GM12878 (cell line): ENCODE measurements at regions not wholly inside any gene's neighbourhood (a gene's known extent, or its start where the extent isn't known, plus 50 kb on each side); places are given as distances from the start of the nearest gene placed in this dataset.

Source experiments
- ATAC-seq: fragments of 200-7000 bp; cut with Tn5 transposase; 3 replicates; pipeline ENCODE4 v1.9.1; 2020; ENCODE audit warnings: mild to moderate bottlenecking, moderate library complexity
- BruUV-seq: library from RNA; stranded (reverse); fragments of 400-500 nt; replicated peaks from 2 replicates; lab custom pipeline; 2021; lab: Mats Ljungman, UMichigan
- CTCF ChIA-PET: fragments of 300-600 bp; sonication (Branson Sonifier 250); formaldehyde crosslinking; extraction: SDS; loops from one replicate; lab custom pipeline; 2021; ENCODE audit warnings: inconsistent platforms; lab: Yijun Ruan, JAX
- POLR2A ChIA-PET: fragments of 350-600 bp; formaldehyde crosslinking; extraction: SDS; loops from one replicate; lab custom pipeline; 2021; ENCODE audit warnings: inconsistent platforms; lab: Charles Lee
- RAD21 ChIA-PET: fragments of 300-600 bp; sonication (Branson Sonifier 250); formaldehyde crosslinking; loops from one replicate; lab custom pipeline; 2023; ENCODE audit warnings: antibody characterized with exemption; ENCODE audit not compliant: unreplicated experiment; lab: Charles Lee
- SMC1A ChIA-PET: fragments of 300-600 bp; sonication (Branson Sonifier 250); formaldehyde crosslinking; loops from one replicate; lab custom pipeline; 2023; ENCODE audit not compliant: unreplicated experiment, uncharacterized antibody; lab: Charles Lee
- DNase-seq: peaks from one replicate; pipeline ENCODE4 v3.0.0-alpha.2; 2011; ENCODE audit warnings: low read depth, low spot score
- FAIRE-seq: peaks from 3 replicates; lab custom pipeline; 2011; peaks lifted over from hg19 to GRCh38; lab: Jason Lieb, UNC
- H2AFZ ChIP-seq: 2 replicates; pipeline ENCODE4 v1.6.0; 2011; ENCODE audit warnings: low read depth, low read length, control low read depth; ENCODE audit not compliant: control insufficient read depth
- H3K27ac ChIP-seq: 2 replicates; pipeline ENCODE4 v1.5.1; 2011; ENCODE audit warnings: control low read depth; ENCODE audit not compliant: control insufficient read depth, insufficient read depth
- H3K27me3 ChIP-seq, 2 experiments: replicated peaks in 1 of 2; 2 replicates each; pipeline versions ENCODE4 v1.6.0 to v1.6.1; 2011; ENCODE audit warnings: low read length in 1 of 2; ENCODE audit not compliant: control insufficient read depth in 2 of 2, insufficient read depth in 2 of 2
- H3K36me3 ChIP-seq, 2 experiments: 2 replicates each; pipeline ENCODE4 v1.5.1; 2011; ENCODE audit warnings: low read length in 1 of 2; ENCODE audit not compliant: control insufficient read depth in 2 of 2, insufficient read depth in 2 of 2
- H3K4me1 ChIP-seq: 2 replicates; pipeline ENCODE4 v1.6.1; 2011; ENCODE audit warnings: mild to moderate bottlenecking, low read length, moderate library complexity, mixed read lengths; ENCODE audit not compliant: control insufficient read depth, insufficient read depth
- H3K4me2 ChIP-seq: 2 replicates; pipeline ENCODE4 v1.6.0; 2011; ENCODE audit warnings: control low read depth; ENCODE audit not compliant: control insufficient read depth, insufficient read depth
- H3K4me3 ChIP-seq: fragments of 200-600 bp; sonication (generic); 2 replicates; pipeline ENCODE4 v1.5.1; 2016
- H3K79me2 ChIP-seq: 2 replicates; pipeline ENCODE4 v1.6.0; 2011; ENCODE audit warnings: low read length; ENCODE audit not compliant: control insufficient read depth, insufficient read depth
- H3K9ac ChIP-seq: 2 replicates; pipeline ENCODE4 v1.8.0; 2011; ENCODE audit warnings: low read length, control low read depth, mixed read lengths; ENCODE audit not compliant: control insufficient read depth, insufficient read depth
- H3K9me3 ChIP-seq: replicated peaks from 3 replicates; pipeline ENCODE4 v1.5.1; 2011; ENCODE audit warnings: mild to moderate bottlenecking, low read length; ENCODE audit not compliant: control insufficient read depth, insufficient read depth
- H4K20me1 ChIP-seq: 2 replicates; pipeline ENCODE4 v1.6.0; 2011; ENCODE audit not compliant: control insufficient read depth, insufficient read depth
- CEBPB ChIP-seq, 2 experiments: fragments of 150-350 bp in 1 of 2; IDR thresholded peaks; 2 replicates each; pipeline ENCODE4 v1.6.1; 2012 to 2014; ENCODE audit warnings: low read depth in 2 of 2, low read length in 2 of 2, borderline replicate concordance in 1 of 2, inconsistent platforms in 1 of 2
- HDAC6 ChIP-seq: fragments of 200-600 bp; sonication (generic); IDR thresholded peaks from one replicate; pipeline ENCODE4 v1.8.0; 2017; ENCODE audit warnings: antibody characterized with exemption; ENCODE audit not compliant: unreplicated experiment
- NR2F1 ChIP-seq: fragments of 450-650 bp; conservative IDR thresholded peaks from 2 replicates; pipeline ENCODE4 v1.6.1; 2017; ENCODE audit warnings: mild to moderate bottlenecking
- POLR2A ChIP-seq: IDR thresholded peaks from 2 replicates; pipeline ENCODE4 v1.6.1; 2011; ENCODE audit warnings: low read depth, mild to moderate bottlenecking, low read length
- STAT3 ChIP-seq: IDR thresholded peaks from 2 replicates; pipeline ENCODE4 v1.6.1; 2011; ENCODE audit warnings: low read depth, low read length, improper control_type of control experiment
- SUPT20H ChIP-seq: IDR thresholded peaks from 2 replicates; pipeline ENCODE4 v1.6.1; 2011; ENCODE audit warnings: low read depth, mild to moderate bottlenecking, low read length, moderate library complexity, borderline replicate concordance; ENCODE audit not compliant: control insufficient read depth
- WGBS: methylation state at CpG from one replicate; pipeline ENCODE4 v1.1.6; 2016; ENCODE audit warnings: low lambda C conversion rate; ENCODE audit not compliant: insufficient replicate concordance, insufficient coverage; ENCODE audit errors: missing lambda C conversion rate; 5-methylcytosine and 5-hydroxymethylcytosine counted together
- in situ Hi-C: fragments of 300-500 bp; cut with MboI; formaldehyde crosslinking; loops from 9 replicates; pipeline ENCODE4 v1.14.3; 2018; ENCODE audit warnings: mixed read lengths
- intact Hi-C: fragments of 100-400 bp; cut with micrococcal nuclease; formaldehyde crosslinking; loops from one replicate; pipeline ENCODE4 v1.14.2; 2022; ENCODE audit not compliant: unreplicated experiment
- TF ChIP-seq, protein P1 (sequence below): IDR thresholded peaks from 2 replicates; pipeline ENCODE4 v1.6.1; 2011; ENCODE audit warnings: low read depth, low read length, improper control_type of control experiment, borderline replicate concordance
- TF ChIP-seq, protein P2 (sequence below): fragments of 450-650 bp; IDR thresholded peaks from 2 replicates; pipeline ENCODE4 v1.6.1; 2017; ENCODE audit warnings: mild to moderate bottlenecking, low read depth, inconsistent platforms; ENCODE audit not compliant: poor library complexity, severe bottlenecking
- TF ChIP-seq, protein P3 (sequence below): IDR thresholded peaks from 2 replicates; pipeline ENCODE4 v1.6.1; 2011; ENCODE audit warnings: borderline replicate concordance, low read depth, mild to moderate bottlenecking, moderate library complexity, low read length; ENCODE audit not compliant: insufficient read depth, poor library complexity, severe bottlenecking
- TF ChIP-seq, protein P4 (sequence below): IDR thresholded peaks from 2 replicates; pipeline ENCODE4 v1.6.1; 2012; ENCODE audit warnings: improper control_type of control experiment, low read depth, low read length; ENCODE audit not compliant: insufficient replicate concordance
- TF ChIP-seq, protein P5 (sequence below): IDR thresholded peaks from 2 replicates; pipeline ENCODE4 v1.6.1; 2011; ENCODE audit warnings: borderline replicate concordance, low read depth, mild to moderate bottlenecking, moderate library complexity, mixed read lengths, low read length; ENCODE audit not compliant: insufficient read depth; ENCODE audit errors: extremely low read length

DNA sequence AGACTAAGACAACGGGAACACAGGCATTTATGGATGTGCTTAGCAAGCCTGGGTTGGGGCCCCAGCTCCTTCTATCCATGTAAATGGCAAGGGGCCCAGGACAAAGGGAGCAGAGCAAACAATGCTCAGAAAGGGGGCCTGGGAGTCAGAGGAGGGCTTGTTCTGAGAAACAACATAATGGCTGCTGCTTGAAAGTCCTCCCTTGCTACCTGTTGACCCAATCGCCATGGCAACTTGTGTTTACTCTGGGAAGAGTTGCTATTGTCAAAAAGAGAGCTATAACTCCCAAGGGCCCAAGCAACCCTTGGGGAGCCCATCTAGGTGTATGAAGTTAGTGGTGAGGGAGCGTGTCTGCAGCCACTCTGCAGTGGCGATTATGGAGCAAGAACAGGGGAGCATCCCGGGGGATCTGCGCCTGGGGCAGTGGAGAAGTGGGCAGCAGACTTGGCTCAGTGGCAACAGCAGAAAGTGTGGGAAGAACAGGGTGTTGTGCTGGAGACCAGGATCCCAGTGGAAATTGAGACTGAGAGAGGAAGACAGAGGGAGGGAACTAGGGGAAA is 118.7 kb upstream of the NLRP1 start:
- DNase-seq (no peak), FAIRE-seq (no peak), ATAC-seq (no peak)
- no peak overlapping the region for H3K4me3 ChIP-seq
- H4K20me1 ChIP-seq = no peaks in the 10 kb centered on the region
- no peak overlapping the region for H3K4me2 ChIP-seq
- H3K79me2 ChIP-seq = no peaks in the 10 kb centered on the region
- H3K27ac ChIP-seq = no peak overlapping the region
- no peak overlapping the region for H2AFZ ChIP-seq
- ChIA-PET POLR2A (no interaction called here), SMC1A (no interaction called here), CTCF (interaction anchor here (1.0 to 5.7 kb wide), 2 partner anchors 109 to 115 kb away, joined by 3 to 50 read pairs; no protein-coding TSS in a partner anchor), RAD21 (no interaction called here)
- H3K9me3 ChIP-seq = no peaks in the 10 kb centered on the region; the same call in 2 of the 3 replicates
- in situ Hi-C loops = loop anchor here (5.0 to 25.0 kb wide), 2 partner anchors 116 to 709 kb away; no protein-coding TSS in a partner anchor
- BruUV-seq = no TSS peak
- H3K27me3 ChIP-seq = no peaks in the 10 kb centered on the region; a peak in 1 of 4 replicates
- no peak overlapping the region for H3K9ac ChIP-seq
- intact Hi-C loops = no loop called here
- WGBS = 40% methylated on average over 6 of the region's 6 CpGs
- no peaks in the 10 kb centered on the region for H3K36me3 ChIP-seq
- no peaks in the 10 kb centered on the region for H3K4me1 ChIP-seq
- TF ChIP-seq HDAC6 (no peak), NR2F1 (no peak), STAT3 (no peak), SUPT20H (no peak), POLR2A (no peak), CEBPB (IDR thresholded peaks at IDR 0.05; ENCODE audit: borderline replicate concordance in 1 of 2, low read depth in 2 of 2, low read length in 2 of 2) (no peak)
- TF ChIP-seq, protein P1, sequence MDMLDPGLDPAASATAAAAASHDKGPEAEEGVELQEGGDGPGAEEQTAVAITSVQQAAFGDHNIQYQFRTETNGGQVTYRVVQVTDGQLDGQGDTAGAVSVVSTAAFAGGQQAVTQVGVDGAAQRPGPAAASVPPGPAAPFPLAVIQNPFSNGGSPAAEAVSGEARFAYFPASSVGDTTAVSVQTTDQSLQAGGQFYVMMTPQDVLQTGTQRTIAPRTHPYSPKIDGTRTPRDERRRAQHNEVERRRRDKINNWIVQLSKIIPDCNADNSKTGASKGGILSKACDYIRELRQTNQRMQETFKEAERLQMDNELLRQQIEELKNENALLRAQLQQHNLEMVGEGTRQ = no peak
- TF ChIP-seq, protein P2, sequence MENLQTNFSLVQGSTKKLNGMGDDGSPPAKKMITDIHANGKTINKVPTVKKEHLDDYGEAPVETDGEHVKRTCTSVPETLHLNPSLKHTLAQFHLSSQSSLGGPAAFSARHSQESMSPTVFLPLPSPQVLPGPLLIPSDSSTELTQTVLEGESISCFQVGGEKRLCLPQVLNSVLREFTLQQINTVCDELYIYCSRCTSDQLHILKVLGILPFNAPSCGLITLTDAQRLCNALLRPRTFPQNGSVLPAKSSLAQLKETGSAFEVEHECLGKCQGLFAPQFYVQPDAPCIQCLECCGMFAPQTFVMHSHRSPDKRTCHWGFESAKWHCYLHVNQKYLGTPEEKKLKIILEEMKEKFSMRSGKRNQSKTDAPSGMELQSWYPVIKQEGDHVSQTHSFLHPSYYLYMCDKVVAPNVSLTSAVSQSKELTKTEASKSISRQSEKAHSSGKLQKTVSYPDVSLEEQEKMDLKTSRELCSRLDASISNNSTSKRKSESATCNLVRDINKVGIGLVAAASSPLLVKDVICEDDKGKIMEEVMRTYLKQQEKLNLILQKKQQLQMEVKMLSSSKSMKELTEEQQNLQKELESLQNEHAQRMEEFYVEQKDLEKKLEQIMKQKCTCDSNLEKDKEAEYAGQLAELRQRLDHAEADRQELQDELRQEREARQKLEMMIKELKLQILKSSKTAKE = no peak
- TF ChIP-seq, protein P3, sequence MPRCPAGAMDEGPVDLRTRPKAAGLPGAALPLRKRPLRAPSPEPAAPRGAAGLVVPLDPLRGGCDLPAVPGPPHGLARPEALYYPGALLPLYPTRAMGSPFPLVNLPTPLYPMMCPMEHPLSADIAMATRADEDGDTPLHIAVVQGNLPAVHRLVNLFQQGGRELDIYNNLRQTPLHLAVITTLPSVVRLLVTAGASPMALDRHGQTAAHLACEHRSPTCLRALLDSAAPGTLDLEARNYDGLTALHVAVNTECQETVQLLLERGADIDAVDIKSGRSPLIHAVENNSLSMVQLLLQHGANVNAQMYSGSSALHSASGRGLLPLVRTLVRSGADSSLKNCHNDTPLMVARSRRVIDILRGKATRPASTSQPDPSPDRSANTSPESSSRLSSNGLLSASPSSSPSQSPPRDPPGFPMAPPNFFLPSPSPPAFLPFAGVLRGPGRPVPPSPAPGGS = no peak
- TF ChIP-seq, protein P4, sequence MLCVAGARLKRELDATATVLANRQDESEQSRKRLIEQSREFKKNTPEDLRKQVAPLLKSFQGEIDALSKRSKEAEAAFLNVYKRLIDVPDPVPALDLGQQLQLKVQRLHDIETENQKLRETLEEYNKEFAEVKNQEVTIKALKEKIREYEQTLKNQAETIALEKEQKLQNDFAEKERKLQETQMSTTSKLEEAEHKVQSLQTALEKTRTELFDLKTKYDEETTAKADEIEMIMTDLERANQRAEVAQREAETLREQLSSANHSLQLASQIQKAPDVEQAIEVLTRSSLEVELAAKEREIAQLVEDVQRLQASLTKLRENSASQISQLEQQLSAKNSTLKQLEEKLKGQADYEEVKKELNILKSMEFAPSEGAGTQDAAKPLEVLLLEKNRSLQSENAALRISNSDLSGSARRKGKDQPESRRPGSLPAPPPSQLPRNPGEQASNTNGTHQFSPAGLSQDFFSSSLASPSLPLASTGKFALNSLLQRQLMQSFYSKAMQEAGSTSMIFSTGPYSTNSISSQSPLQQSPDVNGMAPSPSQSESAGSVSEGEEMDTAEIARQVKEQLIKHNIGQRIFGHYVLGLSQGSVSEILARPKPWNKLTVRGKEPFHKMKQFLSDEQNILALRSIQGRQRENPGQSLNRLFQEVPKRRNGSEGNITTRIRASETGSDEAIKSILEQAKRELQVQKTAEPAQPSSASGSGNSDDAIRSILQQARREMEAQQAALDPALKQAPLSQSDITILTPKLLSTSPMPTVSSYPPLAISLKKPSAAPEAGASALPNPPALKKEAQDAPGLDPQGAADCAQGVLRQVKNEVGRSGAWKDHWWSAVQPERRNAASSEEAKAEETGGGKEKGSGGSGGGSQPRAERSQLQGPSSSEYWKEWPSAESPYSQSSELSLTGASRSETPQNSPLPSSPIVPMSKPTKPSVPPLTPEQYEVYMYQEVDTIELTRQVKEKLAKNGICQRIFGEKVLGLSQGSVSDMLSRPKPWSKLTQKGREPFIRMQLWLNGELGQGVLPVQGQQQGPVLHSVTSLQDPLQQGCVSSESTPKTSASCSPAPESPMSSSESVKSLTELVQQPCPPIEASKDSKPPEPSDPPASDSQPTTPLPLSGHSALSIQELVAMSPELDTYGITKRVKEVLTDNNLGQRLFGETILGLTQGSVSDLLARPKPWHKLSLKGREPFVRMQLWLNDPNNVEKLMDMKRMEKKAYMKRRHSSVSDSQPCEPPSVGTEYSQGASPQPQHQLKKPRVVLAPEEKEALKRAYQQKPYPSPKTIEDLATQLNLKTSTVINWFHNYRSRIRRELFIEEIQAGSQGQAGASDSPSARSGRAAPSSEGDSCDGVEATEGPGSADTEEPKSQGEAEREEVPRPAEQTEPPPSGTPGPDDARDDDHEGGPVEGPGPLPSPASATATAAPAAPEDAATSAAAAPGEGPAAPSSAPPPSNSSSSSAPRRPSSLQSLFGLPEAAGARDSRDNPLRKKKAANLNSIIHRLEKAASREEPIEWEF = no peak
- TF ChIP-seq, protein P5, sequence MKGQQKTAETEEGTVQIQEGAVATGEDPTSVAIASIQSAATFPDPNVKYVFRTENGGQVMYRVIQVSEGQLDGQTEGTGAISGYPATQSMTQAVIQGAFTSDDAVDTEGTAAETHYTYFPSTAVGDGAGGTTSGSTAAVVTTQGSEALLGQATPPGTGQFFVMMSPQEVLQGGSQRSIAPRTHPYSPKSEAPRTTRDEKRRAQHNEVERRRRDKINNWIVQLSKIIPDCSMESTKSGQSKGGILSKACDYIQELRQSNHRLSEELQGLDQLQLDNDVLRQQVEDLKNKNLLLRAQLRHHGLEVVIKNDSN = no peak
